A673 (cell line): ENCODE measurements at regions not wholly inside any gene's neighbourhood (a gene's known extent, or its start where the extent isn't known, plus 50 kb on each side); places are given as distances from the start of the nearest gene placed in this dataset.

Source experiments
- BruUV-seq: library from RNA; stranded (reverse); fragments of 400-500 nt; replicated peaks from 2 replicates; lab custom pipeline; 2021; lab: Mats Ljungman, UMichigan
- CTCF ChIA-PET: fragments of 300-600 bp; sonication (Branson Sonifier 250); formaldehyde crosslinking; loops from one replicate; lab custom pipeline; 2022; ENCODE audit warnings: antibody characterized with exemption; lab: Charles Lee
- POLR2A ChIA-PET: fragments of 300-600 bp; sonication (Branson Sonifier 250); formaldehyde crosslinking; loops from one replicate; lab custom pipeline; 2022; ENCODE audit warnings: antibody characterized with exemption; ENCODE audit not compliant: low non-redundant PET; lab: Charles Lee
- DNase-seq: peaks from one replicate; pipeline ENCODE4 v3.0.0-alpha.2; 2015; ENCODE audit warnings: low spot score
- H3K27ac ChIP-seq: fragments of 200-600 bp; sonication (generic); 2 replicates; pipeline ENCODE4 v1.5.1; 2016; ENCODE audit warnings: mixed run types, low read depth, mild to moderate bottlenecking, mixed read lengths, antibody characterized with exemption, low read length; ENCODE audit not compliant: poor library complexity, severe bottlenecking
- H3K27me3 ChIP-seq: fragments of 200-600 bp; sonication (generic); replicated peaks from 2 replicates; pipeline ENCODE4 v1.6.1; 2017; ENCODE audit warnings: mixed run types, low read depth, mild to moderate bottlenecking, mixed read lengths, antibody characterized with exemption, low read length; ENCODE audit not compliant: insufficient read depth, poor library complexity
- H3K36me3 ChIP-seq: fragments of 200-600 bp; sonication (generic); 2 replicates; pipeline ENCODE4 v1.6.1; 2016; ENCODE audit warnings: mixed run types, mild to moderate bottlenecking, mixed read lengths, antibody characterized with exemption, low read length; ENCODE audit not compliant: insufficient read depth, poor library complexity, severe bottlenecking
- H3K4me1 ChIP-seq: fragments of 200-600 bp; sonication (generic); 2 replicates; pipeline ENCODE4 v1.6.1; 2017; ENCODE audit warnings: mixed run types, mild to moderate bottlenecking, mixed read lengths, antibody characterized with exemption, low read length; ENCODE audit not compliant: insufficient read depth, poor library complexity, severe bottlenecking
- H3K4me3 ChIP-seq: fragments of 200-600 bp; sonication (generic); 2 replicates; pipeline ENCODE4 v1.5.1; 2016; ENCODE audit warnings: low read depth, mixed run types, mild to moderate bottlenecking, mixed read lengths, low read length; ENCODE audit not compliant: poor library complexity, severe bottlenecking
- H3K9me3 ChIP-seq: fragments of 200-600 bp; sonication (generic); 2 replicates; pipeline ENCODE4 v1.6.1; 2016; ENCODE audit warnings: mixed run types, low read depth, mild to moderate bottlenecking, mixed read lengths, antibody characterized with exemption, low read length; ENCODE audit not compliant: poor library complexity, severe bottlenecking
- CTCF ChIP-seq: fragments of 300-800, 200-600 bp; sonication (generic); conservative IDR thresholded peaks from 2 replicates; pipeline ENCODE4 v1.5.1; 2017; ENCODE audit warnings: low read depth, mild to moderate bottlenecking, antibody characterized with exemption, low read length, moderate library complexity, mixed read lengths
- EZH2 ChIP-seq: fragments of 200-600 bp; sonication (generic); IDR thresholded peaks from 2 replicates; pipeline ENCODE4 v1.6.1; 2017; ENCODE audit warnings: borderline replicate concordance, low read depth, mild to moderate bottlenecking, mixed read lengths, antibody characterized with exemption, low read length; ENCODE audit not compliant: poor library complexity, severe bottlenecking
- intact Hi-C: fragments of 100-400 bp; cut with micrococcal nuclease; formaldehyde crosslinking; loops from one replicate; pipeline ENCODE4 v1.10.0; 2022; ENCODE audit not compliant: unreplicated experiment

GRCh38 chr9:31783491-31783890, 601.0 kb upstream of the ACO1 start:
- no TSS peak for BruUV-seq
- TF ChIP-seq CTCF (no peak), EZH2 (no peak)
- no peak for DNase-seq
- Histone ChIP-seq H3K27ac (no peak overlapping the region), H3K9me3 (peaks cover 35% of the 10 kb centered on the region), H3K27me3 (no peaks in the 10 kb centered on the region), H3K4me1 (no peaks in the 10 kb centered on the region), H3K36me3 (no peaks in the 10 kb centered on the region), H3K4me3 (no peak overlapping the region)
- ChIA-PET CTCF (no interaction called here), POLR2A (no interaction called here)
- intact Hi-C loops, result no loop called here

- intact Hi-C loops, result no loop called here
- POLR2A ChIA-PET, result no interaction called here
- no peaks in the 10 kb centered on the region for H3K4me1 ChIP-seq
- H3K27ac ChIP-seq, result no peak overlapping the region
- CTCF ChIA-PET, result no interaction called here
- no TSS peak for BruUV-seq
- no peak overlapping the region for H3K4me3 ChIP-seq
- no peak for DNase-seq
- H3K9me3 ChIP-seq, result no peaks in the 10 kb centered on the region
- no peaks in the 10 kb centered on the region for H3K36me3 ChIP-seq
- no peak for TF ChIP-seq CTCF
- no peak for TF ChIP-seq EZH2
- H3K27me3 ChIP-seq, result no peaks in the 10 kb centered on the region
Observed at GRCh38 chr9:31790720-31791119, 593.7 kb upstream of the ACO1 start.

GRCh38 chr9:31799953-31800609, 584.4 kb upstream of the ACO1 start:
- no TSS peak for BruUV-seq
- CTCF ChIA-PET, result no interaction called here
- intact Hi-C loops, result loop anchor here (2.0 to 10.0 kb wide), 3 partner anchors 155 to 1969 kb away; no protein-coding TSS in a partner anchor
- Histone ChIP-seq H3K36me3 (no peaks in the 10 kb centered on the region), H3K27ac (no peak overlapping the region), H3K4me3 (no peak overlapping the region), H3K9me3 (no peaks in the 10 kb centered on the region), H3K27me3 (no peaks in the 10 kb centered on the region), H3K4me1 (no peaks in the 10 kb centered on the region)
- POLR2A ChIA-PET, result no interaction called here
- peak; percentile 76 for DNase-seq
- TF ChIP-seq CTCF (peak; percentile 74), EZH2 (no peak)
